Activated naive CD4-positive, alpha-beta T cell treated with anti-CD3 and anti-CD28 coated beads, Interleukin-2, amount 10 ng/mL, durations not matched to agents 7 days and 5 days (primary cell): ENCODE measurements at regions not wholly inside any gene's neighbourhood (a gene's known extent, or its start where the extent isn't known, plus 50 kb on each side); places are given as distances from the start of the nearest gene placed in this dataset.

Source experiments
- CTCF ChIA-PET: fragments of 350-600 bp; sonication (Branson Sonifier 250); formaldehyde crosslinking; loops from one replicate; lab custom pipeline; 2021; ENCODE audit warnings: antibody characterized with exemption; lab: Charles Lee
- DNase-seq: peaks from one replicate; pipeline ENCODE4 v3.0.0-alpha.2; 2020
- H3K27ac Mint-ChIP-seq: one replicate; pipeline ENCODE4 v1.8.0; 2021; ENCODE audit warnings: mild to moderate bottlenecking, moderate library complexity, mixed read lengths
- H3K27me3 Mint-ChIP-seq: one replicate; pipeline ENCODE4 v1.8.0; 2021; ENCODE audit warnings: mild to moderate bottlenecking, mixed read lengths
- H3K36me3 Mint-ChIP-seq: one replicate; pipeline ENCODE4 v1.8.0; 2021; ENCODE audit warnings: mixed read lengths
- H3K4me1 Mint-ChIP-seq: one replicate; pipeline ENCODE4 v1.8.0; 2021; ENCODE audit warnings: mixed read lengths
- H3K4me3 Mint-ChIP-seq: one replicate; pipeline ENCODE4 v1.8.0; 2021; ENCODE audit warnings: mild to moderate bottlenecking, moderate library complexity, mixed read lengths
- H3K9me3 Mint-ChIP-seq: one replicate; pipeline ENCODE4 v1.8.0; 2021; ENCODE audit warnings: mixed read lengths

DNA sequence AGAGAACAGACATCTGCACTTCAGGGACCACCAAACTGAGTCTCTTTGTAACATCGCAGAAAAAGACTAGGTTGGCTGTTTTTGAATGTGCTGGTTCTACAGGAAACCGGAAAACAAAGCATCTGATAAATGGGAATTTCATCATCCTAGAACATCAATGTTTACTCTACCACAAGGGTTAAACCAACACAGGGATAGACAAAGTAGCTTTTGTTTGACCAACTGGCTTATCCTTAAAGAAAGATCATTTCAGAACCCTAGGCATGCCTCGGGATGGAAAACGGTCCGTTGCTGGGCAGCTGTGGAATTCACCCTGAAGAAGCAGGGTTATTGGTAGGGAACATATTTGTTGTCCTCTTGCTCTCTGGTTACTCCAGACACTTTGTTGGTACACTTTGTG is 2355.5 kb upstream of the AGA start:
- Mint-ChIP-seq H3K9me3 (peaks cover 5% of the 10 kb centered on the region), H3K4me1 (no peaks in the 10 kb centered on the region), H3K27ac (no peak overlapping the region), H3K27me3 (no peaks in the 10 kb centered on the region), H3K36me3 (no peaks in the 10 kb centered on the region), H3K4me3 (no peak overlapping the region)
- CTCF ChIA-PET, result no interaction called here
- no peak for DNase-seq

DNA sequence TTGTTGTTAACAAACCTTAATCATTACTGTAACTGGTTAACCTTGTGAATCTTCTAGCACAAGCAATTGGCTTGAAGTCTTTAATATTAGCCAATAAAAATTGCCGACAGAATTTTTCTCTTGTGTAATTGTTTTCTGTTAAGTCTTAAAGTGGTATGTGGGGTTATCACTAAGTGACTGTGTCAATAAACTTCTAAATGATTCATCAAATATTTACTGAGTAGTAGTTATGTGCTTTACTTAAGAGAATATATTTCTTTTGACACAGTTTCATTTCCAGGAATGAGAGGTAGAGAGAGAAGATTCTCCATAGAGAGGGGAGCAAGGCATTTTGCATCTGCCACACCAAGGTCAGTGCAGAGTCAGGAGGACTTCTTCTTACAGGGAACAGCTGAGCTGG is 2361.6 kb upstream of the AGA start:
- Mint-ChIP-seq H3K27me3 (no peaks in the 10 kb centered on the region), H3K9me3 (peaks cover 13% of the 10 kb centered on the region), H3K4me1 (no peaks in the 10 kb centered on the region), H3K27ac (no peak overlapping the region), H3K4me3 (no peak overlapping the region), H3K36me3 (no peaks in the 10 kb centered on the region)
- CTCF ChIA-PET, result no interaction called here
- DNase-seq, result no peak

DNA sequence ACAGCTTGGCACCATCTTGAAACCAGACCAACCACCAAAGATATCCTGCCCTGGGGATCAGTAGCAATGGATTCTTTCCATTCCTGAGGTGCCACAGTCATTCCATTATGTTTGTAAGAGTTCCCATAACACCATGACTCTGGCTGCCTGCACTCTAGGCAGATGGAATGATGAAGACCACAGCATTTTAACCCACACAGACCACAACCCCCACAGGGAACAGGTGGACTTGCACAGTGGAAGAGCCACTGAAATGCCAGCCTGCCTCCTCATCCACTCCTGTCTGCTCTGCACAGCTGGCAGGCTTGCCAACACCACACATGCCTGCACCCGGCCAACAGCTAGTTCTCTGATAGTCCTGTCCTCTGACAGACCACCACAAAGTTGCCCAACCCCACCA is 2362.2 kb upstream of the AGA start:
- Mint-ChIP-seq H3K9me3 (peaks cover 13% of the 10 kb centered on the region), H3K27me3 (no peaks in the 10 kb centered on the region), H3K4me3 (no peak overlapping the region), H3K4me1 (no peaks in the 10 kb centered on the region), H3K27ac (no peak overlapping the region), H3K36me3 (no peaks in the 10 kb centered on the region)
- DNase-seq, result no peak
- CTCF ChIA-PET, result no interaction called here

DNA sequence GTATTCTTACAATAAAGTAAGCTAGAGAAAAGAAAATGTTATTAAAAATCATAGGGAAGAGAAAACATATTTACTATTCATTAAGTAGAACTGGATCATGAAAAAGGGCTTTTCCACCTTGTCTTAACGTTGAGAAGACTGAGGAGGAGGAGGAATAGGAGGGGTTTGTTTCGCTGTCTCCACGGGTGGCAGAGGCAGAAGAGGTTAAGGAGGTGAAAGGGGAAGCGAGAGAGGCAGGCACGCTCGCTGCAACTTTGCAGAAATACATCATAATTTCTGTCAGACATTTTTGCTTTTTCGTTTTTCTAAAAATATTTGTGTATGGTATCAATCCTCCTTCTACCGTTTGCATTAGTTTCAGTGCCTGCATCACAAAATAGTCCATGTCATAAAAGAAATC is 2375.1 kb upstream of the AGA start:
- Mint-ChIP-seq H3K4me3 (no peak overlapping the region), H3K9me3 (peaks cover 7% of the 10 kb centered on the region), H3K4me1 (no peaks in the 10 kb centered on the region), H3K27ac (no peak overlapping the region), H3K27me3 (no peaks in the 10 kb centered on the region), H3K36me3 (no peaks in the 10 kb centered on the region)
- no peak for DNase-seq
- CTCF ChIA-PET, result no interaction called here

DNA sequence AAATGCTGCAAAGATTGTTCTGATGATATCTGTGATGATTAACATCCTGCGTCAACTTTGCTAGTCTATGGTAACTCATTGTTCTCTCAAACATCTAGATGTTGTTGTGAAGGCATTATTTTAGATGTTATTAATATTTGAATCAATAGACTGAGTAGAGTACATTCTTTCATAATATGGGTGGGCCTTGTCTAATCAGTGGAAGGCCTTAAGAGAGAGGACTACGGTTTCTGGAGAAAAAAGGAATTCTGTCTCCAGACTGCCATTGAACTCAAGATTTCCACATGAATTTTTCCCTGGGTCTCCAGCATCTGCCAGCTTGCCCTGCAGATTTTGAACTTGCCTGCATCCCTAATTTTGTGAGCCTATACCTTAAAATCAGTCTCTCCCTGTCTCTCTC is 2381.1 kb upstream of the AGA start:
- no peak overlapping the region for H3K4me3 Mint-ChIP-seq
- no peaks in the 10 kb centered on the region for H3K27me3 Mint-ChIP-seq
- H3K36me3 Mint-ChIP-seq, result no peaks in the 10 kb centered on the region
- CTCF ChIA-PET, result no interaction called here
- H3K9me3 Mint-ChIP-seq, result peaks cover 7% of the 10 kb centered on the region
- no peaks in the 10 kb centered on the region for H3K4me1 Mint-ChIP-seq
- no peak overlapping the region for H3K27ac Mint-ChIP-seq
- no peak for DNase-seq

DNA sequence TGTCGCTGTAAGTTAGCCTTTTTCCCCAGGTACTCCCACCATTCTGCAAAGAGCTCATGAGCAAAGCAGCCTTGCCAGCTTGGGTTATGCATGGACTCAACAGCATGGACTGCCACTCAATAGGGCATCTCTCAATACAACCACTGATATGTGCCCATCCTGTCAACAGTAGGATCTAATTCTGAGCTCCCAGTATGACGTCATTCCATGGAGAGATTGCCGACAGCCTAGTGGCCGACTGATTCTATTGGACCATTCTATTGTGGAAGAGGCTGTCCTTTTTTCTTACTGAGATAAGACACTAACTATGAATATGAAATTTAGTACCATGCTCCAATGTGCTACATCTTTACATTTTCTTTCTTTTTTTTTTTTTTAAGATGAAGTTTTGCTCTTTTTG is 2389.0 kb upstream of the AGA start:
- H3K9me3 Mint-ChIP-seq, result peaks cover 8% of the 10 kb centered on the region
- no peak for DNase-seq
- H3K4me1 Mint-ChIP-seq, result no peaks in the 10 kb centered on the region
- CTCF ChIA-PET, result no interaction called here
- no peaks in the 10 kb centered on the region for H3K27me3 Mint-ChIP-seq
- H3K4me3 Mint-ChIP-seq, result no peak overlapping the region
- H3K36me3 Mint-ChIP-seq, result no peaks in the 10 kb centered on the region
- H3K27ac Mint-ChIP-seq, result no peak overlapping the region

DNA sequence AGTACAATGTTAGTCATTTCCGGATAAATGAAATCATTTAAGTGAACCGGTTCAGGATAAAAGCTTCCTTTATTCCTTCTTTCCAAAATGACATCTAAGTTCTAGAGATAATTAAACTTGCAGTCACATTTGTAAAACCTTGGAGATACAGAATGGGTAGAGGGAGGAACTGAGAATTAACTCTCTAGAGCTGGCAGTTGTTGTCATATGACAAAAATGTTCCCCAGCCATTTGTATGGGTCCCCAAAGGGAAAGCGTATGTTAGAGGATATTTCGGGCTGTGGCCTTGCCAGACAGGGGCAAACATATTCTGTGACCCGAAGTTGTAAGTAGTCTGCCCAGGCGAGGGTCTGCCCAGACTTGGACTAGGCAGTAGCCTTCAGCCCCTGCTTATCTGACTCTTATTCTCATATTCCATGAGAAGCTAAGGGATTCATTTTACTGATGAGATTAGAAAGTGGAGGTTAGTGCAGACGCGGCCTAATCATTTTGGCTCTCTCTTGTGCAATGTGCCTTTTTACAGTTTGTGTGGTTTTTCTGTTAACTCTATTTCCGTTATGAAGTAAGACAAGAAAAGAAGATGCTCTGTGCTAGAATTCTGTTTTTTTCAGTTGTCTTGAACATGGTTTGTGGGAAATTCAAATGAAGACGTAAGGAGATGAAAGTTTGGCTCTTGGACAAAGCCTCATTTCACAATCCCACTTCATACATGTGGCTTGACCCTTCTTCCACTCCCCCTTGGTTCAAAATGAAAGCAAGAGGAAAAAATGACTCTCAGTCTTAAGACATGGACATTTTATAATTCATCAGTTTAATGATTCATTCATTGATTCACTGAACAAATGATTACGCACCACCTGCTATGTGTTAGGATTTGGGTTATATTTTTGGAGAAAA is 2394.2 kb upstream of the AGA start:
- no peak overlapping the region for H3K27ac Mint-ChIP-seq
- CTCF ChIA-PET, result no interaction called here
- no peaks in the 10 kb centered on the region for H3K36me3 Mint-ChIP-seq
- H3K27me3 Mint-ChIP-seq, result no peaks in the 10 kb centered on the region
- no peak overlapping the region for H3K4me3 Mint-ChIP-seq
- no peak for DNase-seq
- H3K9me3 Mint-ChIP-seq, result peaks cover 6% of the 10 kb centered on the region
- H3K4me1 Mint-ChIP-seq, result no peaks in the 10 kb centered on the region

DNA sequence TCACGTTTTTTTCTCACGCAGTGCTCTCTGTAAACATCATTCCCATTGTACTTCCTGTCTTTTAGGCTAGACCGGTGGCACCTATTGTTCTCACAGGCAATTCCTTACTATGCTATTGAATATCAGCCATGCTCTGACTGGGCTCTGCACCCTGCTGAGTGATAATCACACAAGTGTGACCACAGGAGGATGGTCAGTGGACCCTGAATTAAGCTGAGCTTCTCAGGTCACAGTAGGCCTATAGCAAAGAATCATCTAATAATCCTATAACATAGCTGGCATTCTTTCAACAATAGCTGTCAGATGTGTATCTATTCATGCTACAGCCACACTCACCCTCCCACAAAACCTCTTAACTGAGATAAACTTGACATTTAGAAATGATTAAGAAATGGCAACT is 2399.8 kb upstream of the TENM3 start:
- DNase-seq, result no peak
- Mint-ChIP-seq H3K4me3 (no peak overlapping the region), H3K36me3 (no peaks in the 10 kb centered on the region), H3K9me3 (peaks cover 4% of the 10 kb centered on the region), H3K27me3 (no peaks in the 10 kb centered on the region), H3K4me1 (no peaks in the 10 kb centered on the region), H3K27ac (no peak overlapping the region)
- CTCF ChIA-PET, result no interaction called here

DNA sequence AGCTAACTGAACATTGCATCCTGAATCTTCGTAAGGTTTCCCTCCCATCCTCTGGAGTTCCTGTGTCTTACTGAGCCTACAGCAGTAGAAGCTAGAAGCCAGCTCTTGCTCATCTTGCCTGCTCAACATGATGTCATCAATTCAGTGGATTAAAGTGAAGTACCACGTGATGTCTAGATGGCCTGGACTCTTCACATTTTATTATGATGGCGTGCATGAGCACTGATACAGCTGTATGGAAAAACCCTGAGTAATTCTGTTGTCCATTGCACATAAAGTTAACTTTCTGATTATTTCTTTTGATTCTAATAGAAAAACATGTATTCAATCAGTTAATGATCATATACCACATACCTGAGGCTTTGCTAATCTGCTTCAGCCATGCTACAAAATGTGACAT is 2387.7 kb upstream of the TENM3 start:
- CTCF ChIA-PET, result no interaction called here
- Mint-ChIP-seq H3K4me3 (no peak overlapping the region), H3K36me3 (no peaks in the 10 kb centered on the region), H3K4me1 (no peaks in the 10 kb centered on the region), H3K9me3 (peaks cover 7% of the 10 kb centered on the region), H3K27me3 (no peaks in the 10 kb centered on the region), H3K27ac (no peak overlapping the region)
- no peak for DNase-seq

DNA sequence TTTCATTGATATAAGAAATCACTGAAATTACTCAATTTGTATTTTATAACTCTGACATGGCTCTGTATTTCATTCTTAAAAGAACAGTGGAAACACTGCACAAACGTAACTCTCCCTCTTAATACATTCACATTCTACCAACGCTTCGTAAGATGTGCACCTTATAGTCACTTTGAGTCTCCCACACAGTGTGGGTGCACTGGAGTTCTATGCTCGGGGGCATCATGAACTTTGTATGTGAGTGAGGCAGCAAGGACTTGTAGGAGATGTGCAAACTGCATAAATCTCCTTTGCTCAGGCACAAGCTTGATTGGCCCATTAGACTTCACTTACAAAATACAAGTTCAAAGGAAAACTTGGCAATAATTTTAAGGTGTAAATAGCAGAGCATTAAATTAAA is 2385.0 kb upstream of the TENM3 start:
- H3K27ac Mint-ChIP-seq, result no peak overlapping the region
- no peaks in the 10 kb centered on the region for H3K4me1 Mint-ChIP-seq
- CTCF ChIA-PET, result no interaction called here
- no peaks in the 10 kb centered on the region for H3K27me3 Mint-ChIP-seq
- no peak overlapping the region for H3K4me3 Mint-ChIP-seq
- no peak for DNase-seq
- H3K36me3 Mint-ChIP-seq, result no peaks in the 10 kb centered on the region
- H3K9me3 Mint-ChIP-seq, result peaks cover 3% of the 10 kb centered on the region

DNA sequence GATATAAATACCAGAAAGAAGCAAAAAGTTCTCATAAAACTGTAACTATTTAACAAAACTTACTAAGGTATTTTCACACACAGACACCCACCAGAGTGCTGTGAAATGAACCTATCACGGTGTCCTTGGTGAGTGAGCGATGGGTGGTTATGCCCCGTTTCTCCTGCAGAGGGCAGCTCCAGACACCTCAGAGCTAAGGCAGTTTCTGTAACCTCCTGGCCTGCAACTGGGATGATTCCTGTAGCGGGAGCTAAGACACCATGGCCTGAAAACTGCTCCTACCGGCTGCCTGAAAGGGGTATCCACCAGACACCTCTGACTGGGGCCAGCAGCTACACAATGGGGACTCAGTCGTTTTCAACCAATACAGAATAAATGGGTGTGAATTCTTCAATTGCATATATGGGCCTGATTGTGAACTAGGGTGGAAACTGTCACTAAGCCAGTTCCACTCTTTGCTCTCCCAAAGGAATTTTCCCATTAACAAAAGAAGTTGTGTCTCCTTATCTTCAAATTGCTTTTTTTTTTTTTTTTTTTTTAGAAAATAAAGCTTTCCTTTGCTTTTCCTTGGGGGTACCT is 2375.8 kb upstream of the TENM3 start:
- no peak overlapping the region for H3K4me3 Mint-ChIP-seq
- no peak overlapping the region for H3K27ac Mint-ChIP-seq
- H3K36me3 Mint-ChIP-seq, result no peaks in the 10 kb centered on the region
- peak; percentile 20 for DNase-seq
- CTCF ChIA-PET, result interaction anchor here (1.0 to 1.1 kb wide), 3 partner anchors 8 to 798 kb away, joined by 3 to 6 read pairs (median 4); no protein-coding TSS in a partner anchor
- no peaks in the 10 kb centered on the region for H3K27me3 Mint-ChIP-seq
- no peaks in the 10 kb centered on the region for H3K4me1 Mint-ChIP-seq
- peaks cover 2% of the 10 kb centered on the region for H3K9me3 Mint-ChIP-seq

DNA sequence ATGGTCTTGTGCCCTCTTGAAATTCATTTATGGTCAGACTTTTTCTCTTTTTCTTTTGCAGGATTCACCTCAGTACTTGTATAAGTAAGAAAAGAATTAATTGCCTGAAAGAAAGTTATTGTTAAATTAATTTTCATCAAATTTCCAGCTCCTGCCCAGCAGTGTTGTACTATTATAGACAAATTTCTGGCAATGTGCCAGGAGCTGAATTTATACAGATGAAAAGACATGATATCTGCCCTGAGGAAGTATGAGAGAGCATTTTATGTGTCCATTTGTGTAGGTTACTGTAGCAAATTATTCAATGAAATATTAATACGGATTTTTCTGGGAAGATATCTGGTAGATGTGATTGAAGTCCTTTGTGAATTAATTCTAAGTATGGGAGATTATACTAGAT is 2371.5 kb upstream of the TENM3 start:
- no peaks in the 10 kb centered on the region for H3K9me3 Mint-ChIP-seq
- DNase-seq, result no peak
- H3K36me3 Mint-ChIP-seq, result no peaks in the 10 kb centered on the region
- H3K27ac Mint-ChIP-seq, result no peak overlapping the region
- H3K27me3 Mint-ChIP-seq, result no peaks in the 10 kb centered on the region
- no peak overlapping the region for H3K4me3 Mint-ChIP-seq
- CTCF ChIA-PET, result no interaction called here
- H3K4me1 Mint-ChIP-seq, result no peaks in the 10 kb centered on the region

DNA sequence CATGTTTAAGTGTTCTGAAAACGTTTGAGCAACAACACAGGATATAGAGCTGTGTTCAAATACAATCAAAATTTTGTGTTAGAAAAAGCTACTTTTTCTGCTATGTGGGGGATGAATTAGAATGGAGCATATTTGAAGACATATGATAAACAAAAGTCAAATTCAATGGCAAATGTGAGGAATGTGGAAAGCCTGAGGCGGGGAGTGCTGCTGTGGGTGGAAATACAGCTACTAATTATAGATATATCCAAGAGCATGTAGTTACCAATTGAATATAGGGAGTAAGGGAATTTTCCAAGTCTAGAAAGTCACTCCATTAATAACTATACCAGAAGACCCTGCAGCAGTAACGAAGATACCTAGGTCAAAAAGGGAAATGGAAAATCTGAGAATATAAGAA is 2370.4 kb upstream of the TENM3 start:
- no peak for DNase-seq
- H3K9me3 Mint-ChIP-seq, result no peaks in the 10 kb centered on the region

DNA sequence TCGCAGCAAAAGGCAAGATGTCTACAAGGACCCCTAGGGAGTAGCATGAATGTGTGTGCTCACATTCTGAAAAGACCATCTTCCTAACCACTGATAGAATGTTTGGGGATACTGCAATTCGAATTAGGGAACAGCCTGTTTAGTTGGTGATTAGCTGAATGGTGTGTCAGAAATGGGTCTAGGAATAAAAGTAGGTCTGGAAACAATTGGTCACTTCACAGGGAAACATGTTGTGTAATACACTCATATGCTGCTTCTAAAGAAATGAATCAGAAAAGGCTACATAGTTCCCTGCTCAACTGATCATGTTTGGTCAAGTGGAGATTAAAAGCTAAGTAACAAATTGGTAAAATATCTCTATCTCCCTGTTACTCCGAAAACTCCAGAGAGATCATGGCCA is 2362.4 kb upstream of the TENM3 start:
- CTCF ChIA-PET, result no interaction called here
- no peaks in the 10 kb centered on the region for H3K27me3 Mint-ChIP-seq
- no peaks in the 10 kb centered on the region for H3K36me3 Mint-ChIP-seq
- H3K4me3 Mint-ChIP-seq, result no peak overlapping the region
- no peak for DNase-seq
- no peaks in the 10 kb centered on the region for H3K4me1 Mint-ChIP-seq
- no peak overlapping the region for H3K27ac Mint-ChIP-seq
- H3K9me3 Mint-ChIP-seq, result peaks cover 3% of the 10 kb centered on the region

More for the DNA sequence above, 2370.4 kb upstream of the TENM3 start:
- Mint-ChIP-seq H3K36me3 (no peaks in the 10 kb centered on the region), H3K27ac (no peak overlapping the region), H3K4me1 (no peaks in the 10 kb centered on the region), H3K4me3 (no peak overlapping the region), H3K27me3 (no peaks in the 10 kb centered on the region)
- CTCF ChIA-PET, result no interaction called here

DNA sequence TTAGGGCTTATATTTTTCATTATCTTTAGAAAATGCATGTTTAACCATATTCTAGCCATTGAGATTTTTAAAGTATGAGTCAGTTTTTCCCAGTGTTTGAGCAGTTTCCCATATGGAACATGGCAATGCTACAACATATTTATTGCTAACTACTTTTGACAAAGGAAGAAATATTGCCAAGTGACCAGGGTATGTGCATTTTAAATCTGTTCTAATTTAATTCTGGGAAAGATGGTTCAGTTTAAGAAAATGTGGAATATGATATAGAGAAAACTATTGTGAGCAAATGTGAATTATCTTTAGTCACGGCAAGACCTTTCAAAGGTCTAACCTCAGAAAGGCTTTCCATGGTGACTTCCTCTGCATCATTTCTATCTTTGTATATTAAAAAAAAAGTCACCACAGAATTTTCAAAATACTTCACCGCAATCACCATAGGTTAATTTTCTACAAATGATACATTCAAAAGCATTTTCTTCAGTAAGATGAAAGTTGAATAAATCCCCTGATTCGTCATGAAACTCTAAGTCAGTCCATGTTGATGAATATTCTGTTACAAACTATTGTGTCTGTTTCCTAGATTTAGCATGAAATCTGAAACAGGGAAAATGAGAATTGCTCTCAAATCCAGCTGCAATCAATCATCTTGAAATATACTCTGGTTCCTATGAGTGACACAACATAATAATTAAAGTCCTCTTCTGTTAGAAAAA is 2349.0 kb upstream of the TENM3 start:
- CTCF ChIA-PET, result no interaction called here
- no peaks in the 10 kb centered on the region for H3K27me3 Mint-ChIP-seq
- no peaks in the 10 kb centered on the region for H3K36me3 Mint-ChIP-seq

More for the DNA sequence above, 2349.0 kb upstream of the TENM3 start:
- H3K9me3 Mint-ChIP-seq, result peaks cover under 1% of the 10 kb centered on the region
- no peak overlapping the region for H3K4me3 Mint-ChIP-seq
- H3K4me1 Mint-ChIP-seq, result no peaks in the 10 kb centered on the region
- no peak for DNase-seq
- no peak overlapping the region for H3K27ac Mint-ChIP-seq
